H1 (cell line): ENCODE measurements at regions not wholly inside any gene's neighbourhood (a gene's known extent, or its start where the extent isn't known, plus 50 kb on each side); places are given as distances from the start of the nearest gene placed in this dataset.

ENCODE experiments used
- CTCF ChIP-seq, 3 experiments: IDR thresholded peaks; 1 replicate in 2 of 3; 2 replicates in 1 of 3; pipeline versions ENCODE4 v1.5.1 to v1.6.1; 2011; ENCODE audit warnings: low read length in 3 of 3, mild to moderate bottlenecking in 3 of 3, inconsistent platforms in 2 of 3, low read depth in 1 of 3, moderate library complexity in 1 of 3; ENCODE audit not compliant: insufficient read depth in 1 of 3; ENCODE audit errors: control extremely low read depth in 1 of 3
- EZH2 ChIP-seq: fragments of 200-600 bp; sonication (generic); IDR thresholded peaks from 2 replicates; pipeline ENCODE4 v1.7.1; 2012; ENCODE audit warnings: low read depth, mild to moderate bottlenecking, moderate library complexity, low read length, inconsistent platforms; ENCODE audit not compliant: severe bottlenecking
- MAX ChIP-seq: IDR thresholded peaks from 2 replicates; pipeline ENCODE4 v1.6.1; 2012; ENCODE audit warnings: inconsistent platforms
- NANOG ChIP-seq: IDR thresholded peaks from 2 replicates; pipeline ENCODE4 v1.6.1; 2011; ENCODE audit warnings: low read length, low read depth, mild to moderate bottlenecking, inconsistent platforms; ENCODE audit not compliant: insufficient read depth, poor library complexity, severe bottlenecking
- NRF1 ChIP-seq: IDR thresholded peaks from 2 replicates; pipeline ENCODE4 v1.6.1; 2011; ENCODE audit warnings: mild to moderate bottlenecking, low read depth, low read length, improper control_type of control experiment
- POLR2A ChIP-seq, 2 experiments: IDR thresholded peaks; 1 replicate in 1 of 2; 2 replicates in 1 of 2; pipeline ENCODE4 v1.6.1; 2011; ENCODE audit warnings: low read depth in 2 of 2, low read length in 2 of 2, mild to moderate bottlenecking in 2 of 2; ENCODE audit errors: control extremely low read depth in 1 of 2
- RAD21 ChIP-seq, 2 experiments: IDR thresholded peaks in 1 of 2; conservative IDR thresholded peaks in 1 of 2; 2 replicates each; pipeline ENCODE4 v1.6.1; 2011; ENCODE audit warnings: low read depth in 2 of 2, low read length in 2 of 2, improper control_type of control experiment in 1 of 2, inconsistent platforms in 1 of 2, mild to moderate bottlenecking in 1 of 2, moderate library complexity in 1 of 2
- SP4 ChIP-seq: IDR thresholded peaks from 2 replicates; pipeline ENCODE4 v1.6.1; 2012; ENCODE audit warnings: low read length, inconsistent platforms
- TBP ChIP-seq: IDR thresholded peaks from 2 replicates; pipeline ENCODE4 v1.6.1; 2011; ENCODE audit warnings: low read depth, low read length, improper control_type of control experiment
- TCF12 ChIP-seq: IDR thresholded peaks from 2 replicates; pipeline ENCODE4 v1.6.1; 2011; ENCODE audit warnings: low read depth, mild to moderate bottlenecking, low read length
- YY1 ChIP-seq: IDR thresholded peaks from 2 replicates; pipeline ENCODE4 v1.6.1; 2011; ENCODE audit warnings: low read depth, mild to moderate bottlenecking, low read length

GRCh38 chr17:34126496-34126895 lies 128.6 kb upstream of the CCL2 start:
- no peak for TF ChIP-seq SP4
- no peak for TF ChIP-seq YY1
- TF ChIP-seq CTCF (IDR thresholded peaks at IDR 0.05; ENCODE audit: control extremely low read depth in 1 of 3, insufficient read depth in 1 of 3, low read depth in 1 of 3, low read length in 3 of 3): no peak
- no peak for TF ChIP-seq EZH2
- no peak for TF ChIP-seq RAD21 (IDR thresholded peaks at IDR 0.05 in 1 of 2, conservative IDR thresholded peaks at IDR 0.05 in 1 of 2; ENCODE audit: low read depth in 2 of 2, low read length in 2 of 2)
- no peak for TF ChIP-seq MAX
- no peak for TF ChIP-seq NRF1
- TF ChIP-seq POLR2A (IDR thresholded peaks at IDR 0.05; ENCODE audit: control extremely low read depth in 1 of 2, low read depth in 2 of 2, low read length in 2 of 2): no peak
- no peak for TF ChIP-seq TBP
- TF ChIP-seq NANOG: no peak
- no peak for TF ChIP-seq TCF12
